ENCODE measurements at regions not wholly inside any gene's neighbourhood (a gene's known extent, or its start where the extent isn't known, plus 50 kb on each side); places are given as distances from the start of the nearest gene placed in this dataset.
"Not testable (repeated sequence)": the region's sequence is repeated elsewhere in the genome, so short reads cannot be mapped to it uniquely, and the experiment has no call there.

DNA sequence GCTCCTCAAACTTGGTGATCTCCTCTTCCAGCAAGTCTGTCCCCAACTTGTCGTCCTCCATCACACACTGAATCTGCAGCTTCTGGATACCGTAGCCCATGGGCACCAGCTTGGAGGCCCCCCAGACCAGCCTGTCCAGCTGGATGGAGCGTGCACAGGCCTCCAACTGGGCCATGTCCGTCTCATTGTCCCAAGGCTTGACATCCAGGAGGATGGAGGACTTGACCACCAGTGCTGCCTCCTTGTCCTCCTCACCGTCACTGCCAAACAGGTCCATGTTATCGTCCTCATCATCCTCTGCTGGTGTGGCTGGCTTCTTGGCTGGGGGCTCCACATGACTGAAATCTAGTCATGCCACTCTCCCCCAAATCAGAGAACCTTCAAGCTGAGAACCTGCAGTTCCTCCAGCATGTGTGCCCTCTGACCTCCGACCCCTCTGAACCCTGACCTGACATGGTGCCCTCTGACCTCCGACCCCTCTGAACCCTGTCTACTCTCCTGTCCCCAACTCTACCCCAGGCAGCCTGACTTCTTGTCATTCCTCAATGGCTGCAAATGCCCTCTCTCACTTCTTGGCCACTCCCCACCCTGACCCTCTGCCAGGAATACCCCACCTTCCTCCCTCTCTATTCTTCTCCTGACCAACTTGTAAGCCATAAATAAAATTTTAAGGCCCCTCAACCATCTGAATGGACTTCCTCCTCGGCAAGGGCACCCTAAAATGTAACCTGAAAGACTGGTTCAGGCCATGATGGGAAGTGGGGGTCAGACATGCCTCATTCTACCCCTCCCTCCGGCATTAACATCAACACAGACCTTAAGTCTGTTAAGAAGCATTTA is 275.7 kb upstream of the C1orf174 start:
- ATAC-seq: no peak

DNA sequence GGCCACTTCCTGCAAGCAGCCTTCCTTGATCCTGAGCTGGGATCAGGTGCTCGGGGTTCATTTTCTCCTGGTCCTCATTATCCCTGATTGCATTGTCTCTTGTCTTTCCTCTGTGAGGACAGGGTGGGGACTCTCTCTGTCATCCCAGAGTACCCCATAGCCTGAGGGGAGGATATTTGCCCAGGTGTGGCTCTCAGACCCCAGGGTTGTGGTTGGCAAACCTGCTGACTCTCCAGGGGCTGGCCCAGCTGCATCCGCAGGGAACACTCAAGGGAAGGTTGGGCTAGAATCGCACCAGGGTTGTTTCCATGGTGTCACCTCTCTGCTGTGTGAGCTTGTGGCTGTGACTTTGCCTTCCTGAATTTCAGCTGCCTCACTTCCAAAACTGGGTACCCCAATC is 276.8 kb upstream of the C1orf174 start:
- no peak for ATAC-seq

DNA sequence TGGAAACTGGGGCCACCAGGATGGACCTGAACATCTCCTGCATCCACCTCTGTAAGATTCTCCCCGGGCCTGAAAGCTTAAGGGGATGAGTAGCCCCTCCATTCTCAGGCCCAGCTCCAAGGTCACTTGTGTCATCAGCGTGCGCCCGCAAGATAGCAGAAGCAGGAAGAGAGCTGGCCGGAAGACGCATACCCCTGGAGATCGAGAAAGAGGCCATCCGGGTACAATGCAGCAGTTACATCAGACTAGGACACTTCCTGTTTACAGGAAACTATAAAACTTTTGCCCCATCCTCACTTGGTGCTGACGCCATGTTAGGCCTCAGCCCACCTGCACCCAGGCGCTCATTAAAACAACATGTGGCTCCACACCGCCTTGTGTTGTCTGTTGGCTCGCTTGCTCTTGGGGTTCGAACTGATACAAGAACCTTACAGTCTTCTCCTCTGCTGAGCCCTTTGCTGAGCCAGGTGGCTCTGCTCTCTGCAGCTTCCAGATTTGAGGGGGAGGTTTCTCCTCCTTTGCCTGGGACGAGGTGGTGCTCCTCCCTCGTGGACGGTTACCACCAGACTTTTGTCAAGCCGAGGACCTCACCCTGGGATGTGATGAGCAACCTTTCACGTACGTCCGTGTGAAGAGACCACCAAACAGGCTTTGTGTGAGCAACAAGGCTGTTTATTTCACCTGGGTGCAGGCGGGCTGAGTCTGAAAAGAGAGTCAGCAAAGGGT is 277.5 kb upstream of the C1orf174 start:
- no peak for ATAC-seq

DNA sequence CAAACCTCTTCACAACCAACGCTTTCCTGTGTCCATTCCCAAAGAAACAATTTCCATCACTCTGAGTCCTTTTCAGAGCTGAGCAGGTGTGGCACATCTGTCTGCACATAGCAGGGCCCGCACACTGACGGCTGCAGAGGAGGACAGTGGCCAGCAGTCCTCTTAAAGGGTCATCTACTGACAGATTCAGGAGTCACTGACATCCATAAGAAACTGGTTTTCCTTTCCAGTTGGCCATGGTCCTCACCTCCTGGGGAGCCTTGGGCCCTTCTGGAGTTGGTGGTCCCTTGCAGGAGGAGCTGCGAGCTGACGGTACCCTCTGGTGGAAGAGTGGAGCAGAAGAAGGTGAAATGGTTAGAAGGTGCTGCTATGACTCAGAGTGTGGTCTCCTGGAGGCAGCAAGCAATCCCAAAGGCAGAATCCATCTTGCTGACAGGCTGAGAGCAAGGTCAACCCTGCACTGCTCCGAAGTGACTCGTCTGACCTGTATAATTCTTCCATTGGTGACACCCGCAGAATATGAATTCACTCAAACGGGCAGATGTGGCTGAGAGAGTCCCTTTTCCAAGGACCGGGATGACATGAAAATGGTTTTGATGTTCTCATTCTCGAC is 278.5 kb upstream of the C1orf174 start:
- ATAC-seq: no peak

DNA sequence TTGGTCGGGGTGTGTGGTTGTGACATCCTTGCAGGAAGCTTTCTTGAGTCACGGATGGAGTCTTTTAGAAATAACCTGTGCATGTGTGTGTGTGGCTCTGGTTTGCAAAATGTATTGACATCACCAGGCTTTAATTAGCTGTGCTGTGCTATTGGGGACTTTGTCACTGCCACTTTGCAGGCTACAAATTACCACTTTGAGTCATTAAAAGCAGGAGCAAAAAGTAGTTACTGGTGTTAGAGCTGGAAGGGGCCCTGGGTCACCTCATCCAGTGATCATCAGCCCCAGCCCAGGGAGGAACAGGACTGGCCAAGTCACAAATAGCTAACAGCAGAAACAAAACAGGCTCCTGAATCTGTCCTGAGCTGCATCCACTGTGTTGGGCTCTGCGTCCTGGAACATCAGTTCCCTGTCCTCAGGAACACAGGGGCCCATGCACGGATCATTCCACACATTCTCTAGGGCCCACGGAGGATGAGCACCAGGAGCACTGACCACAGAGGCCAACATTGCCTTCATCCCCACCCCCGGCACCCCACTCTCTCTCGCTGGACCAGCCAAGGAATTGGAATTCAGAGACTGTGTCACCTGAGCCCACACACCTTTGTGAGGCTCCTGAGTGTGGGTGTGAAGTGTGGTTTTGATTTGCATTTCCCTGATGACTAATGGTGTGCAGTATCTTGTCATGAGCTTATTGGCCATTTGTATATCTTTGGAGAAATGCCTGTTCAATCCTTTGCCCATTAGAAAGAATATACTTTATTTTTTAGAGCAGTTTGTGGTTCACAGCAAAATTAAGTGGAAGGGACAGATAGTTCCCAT is 280.1 kb upstream of the C1orf174 start:
- ATAC-seq: no peak

DNA sequence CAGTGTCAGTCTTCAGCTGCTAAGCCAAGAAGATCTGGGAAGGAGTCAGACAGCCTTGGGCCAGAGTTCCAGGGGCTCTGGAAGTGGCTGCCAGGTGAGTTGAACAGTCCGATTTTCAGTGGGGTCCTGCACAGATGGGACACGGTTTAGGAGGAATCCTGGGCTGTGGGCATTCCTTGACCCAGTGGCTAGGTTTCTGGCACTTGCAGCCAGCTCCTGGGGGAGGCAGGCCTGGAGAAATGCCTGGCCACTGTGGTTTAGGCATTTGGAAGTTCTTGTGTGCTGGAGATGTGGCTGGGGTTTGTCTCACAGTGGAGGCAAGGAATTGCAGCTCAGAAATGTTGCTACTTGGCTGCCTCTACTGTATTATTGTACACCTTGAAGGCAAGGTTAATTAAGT is 286.4 kb upstream of the C1orf174 start:
- ATAC-seq: not testable (repeated sequence)

DNA sequence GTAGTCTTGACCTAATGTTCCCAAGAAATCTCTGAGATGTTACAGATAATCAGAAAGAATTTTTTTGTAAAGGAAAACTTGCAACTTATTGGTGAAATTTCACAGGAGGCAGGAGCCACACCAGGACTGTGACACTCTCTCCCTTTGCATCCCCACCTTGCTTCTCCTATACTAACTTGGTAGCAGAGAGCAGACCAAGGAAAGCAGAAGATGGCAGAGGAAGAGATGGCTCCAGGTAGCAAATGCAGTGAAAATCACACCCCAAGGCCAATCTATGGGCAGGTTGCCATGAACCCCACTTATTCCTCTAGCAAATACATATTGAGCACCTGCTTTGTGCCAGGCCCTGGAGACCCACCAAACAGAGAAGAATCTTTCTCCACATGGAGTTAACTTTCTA is 303.4 kb upstream of the C1orf174 start:
- no peak for ATAC-seq

DNA sequence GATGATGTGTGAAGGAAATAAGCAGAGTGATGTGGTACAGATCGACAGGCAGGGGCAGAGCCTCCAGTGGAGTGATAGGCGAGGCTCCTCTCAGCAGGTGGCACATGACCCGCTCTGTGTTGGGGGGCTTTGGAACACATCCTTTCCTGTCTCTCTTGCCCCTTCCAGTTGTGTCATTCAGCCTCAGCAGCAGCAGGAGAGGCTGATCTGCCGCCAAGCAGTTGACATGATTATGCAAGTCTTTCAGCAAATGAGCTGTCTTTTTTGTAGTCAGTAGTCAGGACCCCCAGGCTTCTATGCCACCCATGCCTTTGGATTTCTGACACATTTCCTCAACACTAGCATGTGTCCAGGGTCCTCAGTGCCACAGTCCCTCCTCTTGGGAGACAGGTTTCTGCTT is 307.1 kb upstream of the C1orf174 start:
- no peak for ATAC-seq

DNA sequence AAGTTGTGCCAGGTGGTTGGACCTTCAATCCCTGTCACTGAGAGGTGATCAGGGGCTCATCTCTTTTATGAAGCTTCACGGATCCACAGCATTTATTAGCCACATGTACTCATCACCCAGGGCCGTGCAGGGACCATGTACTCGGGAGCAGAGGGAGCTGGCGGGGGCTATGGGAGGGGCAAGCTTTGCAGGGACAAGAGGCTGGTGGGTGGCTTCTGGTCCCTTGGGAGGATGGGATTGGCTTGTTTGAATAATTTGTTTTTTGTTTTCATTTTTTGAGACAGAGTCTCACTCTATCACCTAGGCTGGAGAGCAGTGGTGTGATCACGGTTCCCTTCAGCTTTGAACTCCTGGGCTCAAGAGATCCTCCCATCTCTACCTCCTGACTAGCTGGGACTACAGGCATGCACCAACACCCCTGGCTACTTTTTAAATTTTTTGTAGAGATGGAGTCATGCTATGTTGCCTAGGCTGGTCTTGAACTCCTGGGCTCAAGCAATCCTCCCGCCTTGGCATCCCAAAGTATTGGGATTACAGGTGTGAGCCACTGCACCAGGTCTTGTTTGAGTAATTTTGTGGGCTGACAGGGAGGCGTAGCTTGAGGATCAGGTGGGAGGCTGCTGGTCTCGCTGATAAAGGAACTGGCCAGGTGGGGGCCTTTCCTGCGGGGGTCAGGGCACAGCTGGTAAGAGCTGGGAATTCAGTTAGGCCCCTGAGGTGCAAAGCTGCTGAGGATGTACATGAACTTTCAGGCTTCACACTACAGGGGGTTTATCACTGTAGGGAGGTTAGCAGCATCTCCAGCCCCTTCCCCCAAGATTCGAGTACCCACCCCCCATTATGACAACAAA is 308.0 kb upstream of the C1orf174 start:
- no peak for ATAC-seq

DNA sequence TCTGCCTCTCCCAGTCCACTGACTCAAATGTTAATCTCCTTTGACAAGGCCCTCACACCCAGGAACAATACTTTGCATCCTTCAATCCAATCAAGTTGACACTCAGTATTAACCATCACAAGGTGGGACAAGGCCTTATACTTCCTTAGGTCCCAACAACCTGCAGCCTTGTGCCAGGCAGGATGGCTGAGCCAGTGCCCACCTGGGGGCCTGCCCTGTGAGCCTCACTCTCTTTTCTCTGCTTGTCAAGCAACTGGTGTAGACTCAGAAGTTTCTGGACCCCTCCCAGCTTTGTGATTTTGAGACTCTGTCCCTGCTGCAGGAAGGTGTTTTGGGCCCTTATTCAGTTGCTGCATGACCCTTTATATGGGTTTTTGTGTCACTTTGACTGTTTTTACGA is 310.0 kb upstream of the C1orf174 start:
- no peak for ATAC-seq

DNA sequence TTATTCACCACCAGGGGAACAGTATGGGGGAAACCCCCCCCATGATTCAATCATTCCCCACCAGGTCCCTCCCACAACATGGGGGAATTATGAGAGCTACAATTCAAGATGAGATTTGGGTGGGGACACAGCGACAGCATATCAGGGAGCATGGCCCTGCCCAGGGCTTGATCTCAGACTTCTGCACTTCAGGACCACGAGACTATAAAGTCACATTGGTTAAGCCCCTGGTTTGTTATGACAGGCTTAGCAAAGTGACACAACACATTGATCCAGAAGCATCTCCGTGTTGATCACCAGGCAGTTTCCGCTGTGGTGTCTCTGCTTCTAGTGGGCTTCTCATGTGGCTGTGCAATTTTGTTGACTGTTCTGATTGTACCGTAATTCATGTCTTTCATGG is 312.7 kb upstream of the C1orf174 start:
- ATAC-seq: no peak

DNA sequence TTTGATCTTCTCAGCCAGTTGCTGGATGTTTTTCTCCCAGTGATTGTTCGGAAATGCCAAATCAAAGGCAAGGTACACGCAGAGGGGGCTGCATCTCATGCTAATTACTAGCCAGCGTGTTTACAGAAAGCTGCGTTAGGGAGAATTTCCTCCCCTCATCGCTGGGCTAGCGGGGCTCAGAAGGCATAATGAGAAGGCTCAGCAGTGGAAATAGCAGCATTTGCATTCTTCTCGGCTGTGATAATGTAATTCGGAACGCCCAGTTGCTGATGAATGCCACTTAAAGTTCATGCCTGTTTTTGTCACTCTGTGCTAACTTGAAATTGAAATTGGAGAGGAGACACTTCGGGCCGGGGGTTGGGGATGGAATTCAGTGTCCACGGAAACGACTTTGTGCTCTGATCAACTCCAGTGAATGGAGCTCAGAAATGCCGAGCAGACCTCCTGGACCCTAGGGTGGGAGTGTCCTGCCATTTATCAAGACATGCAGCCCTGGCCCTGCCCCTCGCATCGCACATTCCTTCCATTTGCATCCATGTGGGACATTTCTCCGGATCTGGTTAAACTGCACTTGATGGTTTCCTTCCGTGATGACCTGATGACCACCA is 313.4 kb upstream of the C1orf174 start:
- no peak for ATAC-seq

DNA sequence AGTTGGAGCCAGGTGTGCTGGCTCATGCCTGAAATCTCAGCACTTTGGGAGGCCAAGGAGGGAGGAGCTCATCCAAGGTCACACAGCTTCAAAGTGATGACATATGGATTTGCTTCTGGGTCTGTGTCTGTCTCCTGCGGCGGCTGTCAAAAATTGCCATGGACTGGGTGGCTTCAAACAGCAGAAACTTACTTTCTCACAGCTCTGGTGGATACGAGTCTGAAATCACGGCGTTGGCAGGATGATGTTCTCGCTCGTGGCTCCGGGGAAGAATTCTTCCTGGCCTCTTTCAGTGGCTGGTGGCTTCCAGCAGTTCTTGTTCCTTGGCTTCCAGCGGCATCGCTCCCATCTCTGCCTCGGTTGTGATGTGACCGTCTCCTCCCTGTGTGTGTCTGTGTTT is 314.8 kb upstream of the C1orf174 start:
- no peak for ATAC-seq

DNA sequence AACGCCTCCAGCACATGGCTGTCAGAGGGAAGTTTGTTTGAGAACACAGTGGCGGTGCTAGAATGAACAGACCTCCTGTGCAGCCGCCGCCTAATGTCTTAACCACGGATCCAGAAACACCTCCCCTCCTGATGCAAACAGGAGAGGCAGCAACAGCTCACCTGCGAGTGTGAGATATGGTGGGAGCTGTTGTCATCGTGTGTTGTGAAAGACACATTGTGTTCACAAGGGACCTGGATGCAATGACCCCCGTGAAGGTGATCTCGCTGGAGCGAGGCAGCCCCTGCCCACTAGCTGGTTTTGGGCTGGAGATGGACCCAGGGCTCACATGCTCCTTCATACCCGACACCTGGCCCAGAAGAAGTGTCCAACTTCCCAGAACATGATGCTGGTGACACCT is 315.3 kb upstream of the C1orf174 start:
- ATAC-seq: no peak

DNA sequence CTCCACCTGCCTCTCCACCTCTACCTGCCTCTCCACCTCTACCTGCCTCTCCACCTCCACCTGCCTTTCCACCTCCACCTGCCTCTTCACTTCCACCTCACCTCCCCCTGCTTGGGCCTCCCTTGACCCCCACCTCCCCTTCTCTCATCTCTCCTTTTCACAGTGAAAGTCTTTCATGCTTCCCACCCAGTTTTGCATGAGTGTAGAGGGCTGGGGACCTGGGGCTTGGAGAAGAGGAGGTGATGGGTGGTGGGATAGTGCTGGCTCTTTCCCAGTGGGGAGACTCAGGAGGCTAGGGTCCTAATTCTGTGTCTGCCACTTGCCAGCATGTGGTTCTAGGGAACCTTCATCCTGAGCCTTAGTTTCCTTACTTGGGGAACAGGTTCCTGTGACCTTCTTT is 316.2 kb upstream of the C1orf174 start:
- ATAC-seq: no peak

DNA sequence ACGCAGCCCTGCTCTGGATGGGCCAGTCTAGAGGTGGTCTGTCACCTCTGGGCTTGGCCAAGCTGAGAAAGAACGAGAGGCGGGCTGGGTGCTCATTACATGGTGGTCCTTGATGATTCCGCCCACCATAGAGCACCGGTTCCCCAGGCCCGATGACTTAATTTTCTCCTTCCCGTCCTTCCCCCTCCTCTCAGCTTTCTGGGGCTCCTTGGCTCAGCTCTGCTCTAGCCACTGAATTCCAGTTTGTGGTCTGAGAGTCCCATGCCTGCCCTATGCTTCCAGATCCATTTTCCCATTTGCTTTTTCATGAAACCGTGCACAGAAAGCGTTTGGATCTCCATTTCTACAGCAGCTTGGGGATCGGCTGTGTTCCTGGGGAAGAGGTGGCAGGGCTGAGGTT is 318.5 kb upstream of the C1orf174 start:
- no peak for ATAC-seq

DNA sequence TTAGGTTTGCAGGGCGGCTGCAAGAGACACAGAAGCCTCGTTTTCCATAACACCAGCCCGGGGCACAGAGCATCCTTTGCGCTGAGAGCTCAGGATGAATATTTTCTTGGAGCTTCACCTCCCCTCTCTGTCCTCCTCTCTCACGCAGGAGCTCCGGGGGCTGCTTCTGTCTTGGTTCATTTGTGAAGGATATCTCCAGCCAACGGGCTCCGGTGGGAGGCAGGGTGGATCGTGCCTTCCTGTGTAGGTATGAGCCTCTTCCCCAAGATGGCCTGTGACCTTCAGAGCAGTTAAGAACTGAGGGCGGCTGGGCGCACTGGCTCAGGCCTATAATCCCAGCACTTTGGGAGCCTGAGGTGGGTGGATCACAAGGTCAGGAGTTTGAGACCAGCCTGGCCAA is 319.0 kb upstream of the C1orf174 start:
- no peak for ATAC-seq

DNA sequence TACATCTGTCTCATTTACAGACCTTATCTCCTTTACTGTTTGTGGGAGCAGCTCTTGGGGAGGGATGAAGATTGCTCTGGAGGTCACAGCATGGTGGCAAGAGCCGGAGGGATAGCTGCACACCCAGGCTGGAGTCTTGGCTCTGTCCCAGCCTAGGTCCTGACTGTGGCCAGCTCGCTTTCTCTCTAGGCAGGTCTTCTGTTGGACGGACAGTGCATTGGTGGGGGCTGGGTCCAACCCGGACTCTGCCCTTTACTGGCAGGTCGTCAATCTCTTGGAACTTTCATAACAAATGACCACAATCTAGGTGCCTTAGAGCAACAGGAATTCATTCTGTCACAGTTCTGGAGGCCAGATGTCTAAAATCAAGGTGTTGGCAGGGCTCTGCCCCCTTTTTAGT is 319.8 kb upstream of the C1orf174 start:
- no peak for ATAC-seq

DNA sequence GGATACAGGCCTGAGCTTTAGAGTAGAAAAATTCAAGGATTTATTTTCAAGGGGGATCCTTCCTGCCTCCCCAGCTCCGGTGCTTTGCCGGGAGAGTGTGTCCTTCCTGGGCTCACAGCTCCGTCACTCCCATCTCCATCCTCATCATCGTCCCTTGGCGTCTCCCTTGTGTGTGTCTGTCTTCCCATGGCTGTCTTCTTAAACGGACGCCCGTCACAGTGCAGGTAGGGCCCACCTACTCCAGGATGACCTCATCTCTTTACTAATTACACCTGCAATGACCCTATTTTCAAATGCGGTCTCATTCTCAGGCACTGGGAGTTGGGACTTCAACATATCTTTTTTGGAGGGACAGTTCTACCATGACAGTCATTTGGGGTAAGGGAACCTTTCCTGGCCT is 320.3 kb upstream of the C1orf174 start:
- no peak for ATAC-seq

DNA sequence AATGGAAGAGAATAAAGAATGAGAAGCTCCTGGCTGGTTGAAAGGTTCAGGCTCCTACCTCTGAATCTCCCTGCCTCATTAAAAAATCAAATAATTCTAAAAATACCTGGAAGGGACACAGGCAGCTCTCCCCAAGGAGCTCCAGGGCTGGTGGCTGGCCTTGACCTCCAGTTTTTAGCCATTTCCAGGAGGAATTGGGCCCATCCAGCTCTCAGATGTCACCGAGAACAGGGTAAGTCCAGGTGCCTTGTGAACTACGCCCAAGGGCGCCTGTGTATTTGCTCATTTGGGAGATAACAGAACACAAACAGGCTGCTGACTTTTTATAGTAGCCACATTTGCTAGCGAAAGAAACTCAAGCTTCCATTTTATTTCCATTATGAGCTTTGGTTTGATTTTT is 321.0 kb upstream of the C1orf174 start:
- ATAC-seq: no peak

DNA sequence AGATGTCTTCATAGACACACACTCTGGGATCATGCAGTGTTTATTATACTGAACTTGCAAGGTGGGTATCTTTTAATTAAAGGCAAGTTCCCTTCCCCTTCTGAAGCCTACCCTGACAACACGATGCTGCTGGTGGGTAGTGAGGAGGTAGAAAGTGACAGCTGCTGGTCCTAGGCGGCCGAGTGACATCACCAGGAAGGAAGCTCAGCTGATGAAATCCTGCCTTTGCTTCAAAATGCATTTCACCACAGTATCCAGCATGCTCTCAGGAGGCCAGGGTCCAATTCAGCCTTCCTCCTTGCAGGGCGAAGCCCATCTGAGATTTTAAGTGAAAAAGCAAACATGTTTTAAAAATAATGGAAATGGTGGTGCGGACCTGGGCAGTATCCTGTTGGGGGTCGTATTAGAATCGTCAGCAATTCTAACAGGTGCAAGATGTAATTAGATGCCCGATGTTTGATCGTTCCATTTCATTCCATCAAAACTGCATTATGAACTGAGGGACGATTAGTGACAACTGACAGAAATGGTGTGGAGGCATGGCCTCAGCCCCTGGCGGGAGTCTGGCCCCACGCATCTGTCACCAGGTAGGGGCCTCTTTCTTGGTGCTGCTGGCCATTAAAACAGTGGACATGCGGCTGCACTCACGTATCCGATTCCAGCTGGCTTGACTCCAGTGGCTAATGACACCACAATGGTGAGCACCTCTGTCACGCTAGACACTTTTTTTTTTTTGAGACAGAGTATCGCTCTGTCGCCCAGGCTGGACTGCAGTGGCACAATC is 324.8 kb upstream of the C1orf174 start:
- ATAC-seq: no peak
